GM19043 (cell line): ENCODE measurements at regions not wholly inside any gene's neighbourhood (a gene's known extent, or its start where the extent isn't known, plus 50 kb on each side); places are given as distances from the start of the nearest gene placed in this dataset.
A peak's percentile ranks its signal among the peaks of the same experiment; 100 is the strongest.

Experiments
- ATAC-seq: cut with Tn5 transposase; IDR thresholded peaks from one replicate; pipeline ENCODE4 v1.9.1; 2021; ENCODE audit warnings: low read depth; ENCODE audit not compliant: unreplicated experiment

DNA sequence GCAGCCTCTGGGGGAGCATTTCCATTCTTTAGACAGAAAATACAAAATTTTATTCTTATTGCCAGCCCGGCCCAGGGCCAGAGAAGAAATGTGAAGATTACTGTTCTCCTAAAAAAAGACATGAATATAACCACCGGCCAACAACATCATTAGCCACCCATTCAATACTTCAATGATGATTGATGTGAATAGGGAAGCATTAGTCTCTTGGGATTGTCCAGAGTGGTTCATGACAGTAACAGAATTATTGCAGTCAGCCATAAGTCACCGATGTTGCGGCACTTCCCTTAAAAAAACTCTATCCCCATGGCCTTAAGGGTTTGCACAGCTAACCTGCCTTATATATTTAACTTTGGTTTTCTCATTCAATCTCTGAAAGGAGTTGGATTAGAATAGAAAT lies 418.7 kb downstream of the CENPC start:
- ATAC-seq: no peak

DNA sequence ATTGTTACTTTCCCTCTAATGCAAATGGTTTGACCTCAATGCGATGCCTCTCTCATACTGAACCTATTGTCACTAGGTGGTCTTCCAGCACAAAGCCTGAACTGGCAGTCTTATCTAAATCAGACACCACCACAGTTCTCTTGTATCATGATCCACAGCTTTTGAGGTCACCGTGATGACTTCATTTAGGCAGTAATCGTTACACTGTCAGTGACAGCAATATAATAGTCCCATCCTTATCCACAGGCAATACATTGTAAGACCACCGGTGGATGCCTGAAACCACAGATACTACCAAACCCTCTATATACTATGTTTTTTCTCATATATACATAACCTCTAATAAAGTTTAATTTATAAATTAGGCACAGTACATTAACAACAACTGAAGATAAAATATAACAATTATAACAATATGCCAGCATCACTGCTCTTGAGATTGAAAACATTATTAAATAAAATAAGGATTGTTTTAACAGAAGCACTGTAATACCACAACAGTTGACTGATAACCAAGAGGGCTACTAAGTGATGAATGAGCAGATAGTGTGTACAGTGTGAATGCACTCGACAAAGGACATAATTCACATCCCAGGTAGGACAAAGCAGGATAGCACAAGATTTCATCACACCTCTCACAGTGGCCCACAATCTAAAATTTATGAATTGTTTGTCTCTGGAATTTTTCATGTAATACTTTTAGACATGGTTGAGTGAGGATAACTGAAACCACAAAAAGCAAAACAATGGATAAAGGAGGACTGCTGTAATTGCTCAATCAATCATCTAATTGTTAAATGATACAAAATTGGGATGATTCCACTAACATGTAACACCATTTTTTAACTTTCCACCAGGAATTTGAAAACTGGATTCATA lies 419.4 kb downstream of the CENPC start:
- no peak for ATAC-seq

DNA sequence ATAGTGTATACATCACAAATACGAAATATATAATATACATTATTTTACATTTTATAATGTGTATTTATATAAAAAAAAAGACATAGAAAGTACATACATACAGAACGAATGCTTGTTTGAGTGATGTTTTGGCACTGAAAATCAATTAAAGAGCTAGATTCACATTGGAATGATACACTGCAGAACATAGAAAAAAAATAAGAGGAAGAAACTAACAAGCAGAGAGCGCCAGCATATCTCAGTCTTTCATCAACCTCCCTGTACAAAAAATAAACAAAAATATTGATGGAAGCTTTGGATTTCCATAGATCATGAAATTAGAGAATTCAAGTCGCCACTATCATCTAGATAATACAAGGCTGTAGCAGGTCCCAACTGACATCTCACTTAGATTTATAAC lies 420.6 kb downstream of the CENPC start:
- ATAC-seq: no peak

DNA sequence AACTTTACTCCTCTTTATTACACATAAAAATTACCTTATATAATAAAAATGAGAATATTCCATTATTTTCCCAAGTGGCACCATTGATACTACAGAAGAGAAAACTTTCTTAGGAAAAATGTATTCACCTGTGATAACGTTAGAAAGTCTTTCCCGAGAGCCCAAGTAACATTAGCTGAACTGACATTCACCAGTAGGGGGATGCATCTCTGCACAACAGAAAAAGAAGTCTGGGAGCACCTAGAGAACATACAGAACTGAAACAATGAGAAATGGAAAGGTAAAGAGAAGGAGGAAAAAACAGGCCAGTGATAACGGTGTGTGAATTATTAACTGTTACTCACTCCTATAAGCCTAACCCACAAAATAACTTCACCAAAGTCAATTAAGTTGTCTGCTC lies 423.3 kb downstream of the CENPC start:
- ATAC-seq: no peak

DNA sequence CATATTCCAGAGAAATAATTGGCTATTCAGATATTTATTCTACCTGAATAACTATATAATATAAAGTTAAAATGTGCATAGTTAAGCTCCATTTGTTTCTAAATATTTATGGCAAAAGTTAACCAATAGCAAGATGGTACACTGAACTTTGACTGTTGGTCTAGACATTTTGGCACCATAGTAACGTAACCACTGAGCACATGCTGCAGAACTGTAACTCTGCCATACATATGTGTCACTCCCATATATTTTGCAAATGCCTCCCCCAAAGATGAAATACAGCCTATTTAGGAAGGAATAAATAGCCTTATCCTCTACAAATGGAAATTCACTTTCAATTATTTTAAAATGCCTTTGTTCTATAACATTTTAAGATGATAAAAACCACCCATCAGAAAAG lies 424.9 kb downstream of the CENPC start:
- no peak for ATAC-seq

DNA sequence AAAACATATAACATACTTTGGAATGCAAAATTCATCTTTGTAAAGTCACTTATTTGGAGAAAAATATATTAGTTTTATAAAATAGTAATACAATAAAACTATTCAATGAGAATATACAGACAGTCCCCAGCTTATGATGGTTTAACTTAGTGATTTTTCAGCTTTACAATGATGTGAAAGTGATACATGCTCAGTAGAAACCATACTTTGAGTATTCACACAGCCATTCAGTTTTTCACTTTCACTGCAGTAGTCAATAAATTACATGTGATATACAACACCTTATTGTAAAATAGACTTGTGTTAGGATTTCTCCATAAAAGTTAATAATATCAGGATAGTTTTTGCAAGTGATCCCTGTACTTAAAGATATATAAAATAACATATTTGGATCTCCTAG lies 436.0 kb downstream of the CENPC start:
- no peak for ATAC-seq

DNA sequence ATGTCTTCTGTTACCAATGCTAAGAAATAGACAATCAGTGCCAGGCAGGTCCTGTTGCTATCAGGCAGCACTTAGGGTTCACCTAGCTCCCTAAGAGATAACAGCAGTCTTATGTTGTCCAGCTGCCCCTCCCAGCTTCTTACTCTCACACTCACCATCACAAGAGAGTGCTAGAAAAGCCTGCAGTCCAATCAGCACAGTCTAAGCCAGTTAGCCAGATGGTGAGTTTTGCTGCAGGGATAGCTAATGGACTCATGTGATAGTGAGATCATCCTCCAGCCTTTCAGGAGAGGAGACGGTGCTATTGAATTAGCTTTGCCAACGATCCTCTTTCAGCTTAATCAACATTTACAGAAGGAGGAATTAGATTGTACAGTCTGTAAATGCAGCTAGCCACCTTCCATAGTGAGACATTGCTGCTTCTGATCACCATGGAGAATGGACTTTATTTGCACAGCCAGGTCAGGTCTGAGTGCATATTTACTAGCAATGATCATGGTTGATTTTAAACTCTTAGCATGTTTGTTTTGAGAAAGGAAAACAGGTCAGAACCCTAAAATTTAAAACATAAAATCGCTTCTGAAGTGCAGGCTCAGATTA lies 438.3 kb downstream of the CENPC start:
- no peak for ATAC-seq

DNA sequence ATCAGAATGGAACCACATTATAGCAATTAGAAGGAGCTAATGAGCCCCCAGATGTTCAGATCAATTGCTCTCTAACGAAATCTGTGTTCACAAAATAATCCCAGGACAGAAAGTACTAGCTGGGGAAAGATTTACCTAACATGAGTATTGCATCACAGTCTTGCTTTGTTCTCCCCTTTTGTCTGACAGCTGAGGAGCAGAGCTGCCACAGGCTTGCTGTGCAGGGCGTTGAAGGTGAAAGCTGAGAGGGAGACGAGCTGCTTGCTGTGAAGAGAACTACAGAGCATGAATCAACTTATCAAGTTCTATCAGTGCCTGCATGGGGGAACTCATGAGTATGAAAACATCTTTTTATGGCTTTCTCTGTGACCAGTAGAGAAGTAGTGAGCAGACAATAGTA lies 441.2 kb downstream of the CENPC start:
- no peak for ATAC-seq

DNA sequence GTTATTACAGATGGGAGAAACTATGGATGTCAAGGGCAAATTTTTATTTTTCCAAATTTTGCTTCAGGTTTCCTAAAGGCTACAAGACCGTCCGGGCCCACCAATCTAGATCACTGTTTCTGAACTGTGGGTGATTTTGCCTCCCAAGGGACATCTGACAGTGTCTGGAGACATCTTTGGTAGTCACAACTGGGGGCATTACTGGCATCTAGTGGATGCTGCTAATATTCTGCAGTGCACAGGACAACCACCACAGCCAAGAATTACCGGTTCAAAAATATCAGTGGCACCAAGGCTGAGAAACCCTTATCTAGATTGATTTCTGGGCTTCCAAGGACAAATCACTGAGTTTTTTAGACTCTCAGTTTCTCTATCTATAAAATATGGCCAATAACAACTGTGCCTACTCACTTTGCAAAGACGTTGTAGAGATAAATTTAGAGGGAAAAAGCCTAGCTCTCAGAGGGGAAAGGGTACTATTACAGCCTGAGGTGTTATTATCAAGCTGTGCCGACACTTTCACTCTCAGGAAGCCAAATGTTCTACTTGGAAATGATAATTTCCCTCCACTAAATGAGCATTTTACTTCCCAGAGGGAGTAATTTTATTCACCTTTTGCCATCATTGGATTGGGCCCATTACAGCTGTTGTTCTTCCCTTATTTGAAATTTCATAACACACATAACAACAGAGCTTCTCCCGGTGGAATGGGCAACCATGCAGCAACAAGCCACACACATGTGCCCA lies 442.1 kb downstream of the CENPC start:
- no peak for ATAC-seq

DNA sequence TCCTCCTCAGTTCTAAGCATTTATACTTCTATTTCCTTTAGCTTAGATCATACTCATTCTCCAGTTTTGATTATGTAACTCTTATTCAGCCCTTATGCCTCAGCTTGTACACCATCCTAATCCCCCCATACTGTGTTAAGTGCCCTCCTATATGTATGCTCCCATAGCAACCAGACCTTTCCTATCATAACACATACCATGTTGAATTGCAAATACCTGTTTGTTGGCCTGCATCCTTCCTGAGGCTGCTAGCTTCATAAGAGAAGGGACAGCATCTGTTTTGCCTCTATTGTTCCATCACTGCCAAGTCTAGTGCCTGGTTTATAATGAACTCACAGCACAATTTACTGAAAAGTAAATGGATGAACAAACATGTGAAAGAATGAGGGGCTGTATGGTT lies 443.7 kb downstream of the CENPC start:
- ATAC-seq: no peak

DNA sequence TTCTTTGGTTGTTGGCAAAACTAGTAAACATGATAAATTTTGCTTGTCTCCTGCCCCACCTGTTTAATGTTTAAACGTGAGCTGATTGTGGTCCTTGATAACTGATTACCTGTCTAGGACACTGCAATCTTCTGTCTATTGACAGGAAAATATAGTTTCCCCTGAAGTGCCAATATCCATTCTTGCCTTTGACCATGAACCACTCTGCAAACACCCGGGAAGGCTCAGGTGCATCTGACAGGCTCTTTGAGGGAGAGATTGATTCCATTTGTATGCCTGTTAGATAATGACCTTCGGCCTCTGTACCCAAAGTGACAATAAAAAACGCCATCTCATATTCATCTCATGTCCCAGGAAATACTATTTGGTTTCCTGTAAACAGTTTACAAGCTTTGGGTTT lies 453.0 kb downstream of the CENPC start:
- no peak for ATAC-seq

DNA sequence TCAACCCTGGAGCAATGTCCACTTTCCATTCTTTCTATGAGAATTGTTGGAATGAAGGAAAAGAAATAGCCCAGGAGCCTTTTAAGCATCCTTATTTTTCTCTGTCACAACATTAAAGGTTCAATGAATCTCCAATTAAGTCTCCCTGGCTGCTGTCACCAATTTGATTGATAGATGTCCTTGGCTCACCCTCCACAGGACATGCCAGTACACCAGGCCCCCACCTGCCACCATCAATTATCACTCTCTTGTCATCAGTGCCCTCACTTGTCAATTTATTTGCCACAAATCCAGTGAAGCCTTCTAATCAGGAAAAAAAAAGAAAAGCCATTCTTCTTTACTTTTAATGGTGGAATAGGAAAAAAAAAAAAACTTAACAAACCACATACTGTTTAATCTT lies 453.6 kb downstream of the CENPC start:
- no peak for ATAC-seq

DNA sequence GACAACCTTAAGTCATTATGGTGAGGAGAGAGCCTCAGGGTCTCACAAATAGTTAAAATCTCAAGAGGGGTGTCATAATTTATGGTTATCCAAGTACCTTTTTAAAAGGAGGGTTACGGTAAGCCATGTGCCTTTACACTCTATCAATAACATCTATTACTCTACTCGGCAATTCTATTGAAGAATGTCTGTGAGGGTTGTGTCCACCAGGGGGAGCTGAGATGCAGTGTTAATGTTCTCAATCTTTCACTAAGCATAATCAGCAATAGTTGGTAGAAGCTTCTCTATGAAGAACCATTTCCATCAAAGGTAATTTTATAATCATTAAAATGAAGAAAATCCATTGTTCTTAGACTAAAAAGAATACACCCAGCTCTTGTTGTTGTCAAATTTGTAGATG lies 457.4 kb downstream of the CENPC start:
- peak; percentile 75 for ATAC-seq

DNA sequence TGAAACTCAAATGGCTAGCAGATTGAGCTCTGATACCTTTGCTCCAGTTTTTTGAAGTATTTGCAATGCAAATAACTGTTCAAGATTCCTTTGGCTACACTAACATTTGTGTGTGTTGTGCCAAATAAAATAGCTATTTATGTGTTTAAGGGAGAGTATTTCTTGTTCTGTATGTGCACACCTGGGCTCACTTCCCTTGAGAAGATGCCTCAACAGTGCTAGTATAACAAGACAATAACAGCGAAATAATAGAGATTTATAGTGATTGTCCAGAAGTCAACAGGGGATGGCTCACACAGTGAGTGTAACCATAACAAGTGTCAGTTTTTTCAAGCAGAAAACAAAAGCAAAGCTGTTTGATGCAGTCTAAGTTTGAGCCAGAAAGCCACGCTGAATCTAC lies 460.5 kb downstream of the CENPC start:
- no peak for ATAC-seq

DNA sequence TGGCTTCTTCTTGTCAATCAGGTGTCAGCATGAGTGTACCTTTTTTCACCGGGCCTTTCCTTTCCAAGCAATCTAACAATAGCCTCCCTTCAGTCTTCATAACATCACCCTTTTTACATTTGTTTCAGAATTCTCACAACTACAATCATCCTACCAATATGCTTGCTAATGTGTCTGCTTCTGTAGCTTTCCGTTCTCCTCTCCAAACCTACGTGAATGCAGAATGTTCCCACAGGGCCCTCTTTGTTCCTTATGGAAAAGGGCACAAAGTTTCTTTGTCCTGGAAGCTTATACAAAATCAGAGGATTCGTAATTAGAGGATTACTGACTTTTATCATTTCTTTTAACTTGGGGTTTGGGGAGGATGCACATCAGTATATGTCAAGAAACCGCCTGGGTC lies 461.8 kb downstream of the CENPC start:
- no peak for ATAC-seq

DNA sequence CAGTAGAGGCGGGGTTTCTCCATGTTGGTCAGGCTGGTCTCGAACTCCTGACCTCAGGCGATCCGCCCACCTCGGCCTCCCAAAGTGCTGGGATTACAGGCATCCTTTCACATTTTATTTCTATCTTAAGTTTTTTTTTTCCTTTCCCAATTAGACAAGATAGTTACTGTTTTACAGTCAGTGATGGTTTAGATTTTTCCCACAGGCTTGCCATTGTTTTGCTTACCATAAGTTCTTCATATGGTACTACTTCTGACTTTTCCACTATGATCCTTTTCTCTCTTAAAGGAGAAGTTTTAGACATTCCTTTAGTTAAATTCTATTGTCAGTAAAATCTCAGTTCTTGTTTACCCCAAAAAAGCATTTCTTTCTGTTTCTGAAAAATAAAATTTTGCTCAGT lies 462.6 kb downstream of the CENPC start:
- no peak for ATAC-seq

DNA sequence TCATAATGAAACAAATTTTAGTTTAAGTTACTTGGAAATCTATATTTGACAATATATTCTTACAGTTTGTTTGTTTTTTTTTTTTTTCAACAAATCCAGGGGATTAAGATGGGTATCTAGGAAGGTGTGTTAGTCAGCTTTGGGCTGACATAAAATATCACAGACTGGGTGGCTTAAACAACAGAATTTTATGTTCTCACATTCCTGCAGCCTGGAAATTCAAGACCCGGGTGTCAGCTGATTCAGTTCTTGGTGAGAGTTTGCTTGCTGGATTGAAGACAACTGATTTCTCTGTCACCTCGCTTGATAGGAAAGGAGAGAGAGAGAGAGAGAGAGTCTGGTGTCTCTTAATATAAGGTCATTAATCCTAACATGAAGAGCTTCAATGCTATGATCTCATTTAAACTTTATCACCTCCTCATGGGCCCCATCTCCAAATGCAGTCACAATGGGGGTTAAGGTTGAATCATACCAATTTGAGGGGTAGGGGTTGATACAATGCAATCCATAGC lies 465.2 kb downstream of the CENPC start:
- ATAC-seq: no peak

DNA sequence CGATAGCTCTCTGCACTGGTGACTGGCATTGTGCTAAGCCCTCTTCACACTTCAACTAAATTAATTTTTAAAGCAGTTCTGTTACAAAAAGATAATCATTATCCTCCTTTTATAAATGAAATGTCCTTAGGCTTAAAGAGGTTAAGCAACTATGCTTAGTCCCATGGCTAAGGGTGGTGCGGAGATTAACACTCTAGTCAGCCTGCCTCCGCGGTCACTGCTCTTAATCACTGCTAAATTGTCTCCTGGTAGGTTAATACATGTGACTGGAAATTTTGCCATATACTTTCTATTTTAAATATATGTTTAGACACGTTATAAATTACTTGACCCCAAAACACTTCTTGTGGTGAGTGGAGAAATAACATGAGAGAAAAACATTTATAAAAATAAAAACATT lies 473.7 kb downstream of the CENPC start:
- no peak for ATAC-seq

DNA sequence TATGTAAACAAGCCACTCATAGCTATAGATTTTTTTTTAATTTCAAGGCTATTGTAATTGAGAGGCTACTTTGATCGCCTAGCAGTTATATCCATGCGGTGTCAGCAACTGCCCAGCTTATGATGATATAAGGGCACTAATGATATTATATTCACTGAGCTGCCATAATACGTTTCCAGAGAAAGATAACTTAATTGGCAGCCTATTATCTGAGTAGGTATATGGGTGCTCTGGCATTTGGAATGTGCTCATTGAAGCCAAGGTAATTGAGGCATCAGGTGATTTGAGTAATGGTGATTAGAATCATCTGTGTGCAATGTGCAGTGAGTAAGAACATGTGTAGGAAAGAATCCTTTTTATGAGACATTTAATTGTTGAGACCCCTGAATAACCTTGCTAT lies 490.0 kb downstream of the CENPC start:
- ATAC-seq: no peak

DNA sequence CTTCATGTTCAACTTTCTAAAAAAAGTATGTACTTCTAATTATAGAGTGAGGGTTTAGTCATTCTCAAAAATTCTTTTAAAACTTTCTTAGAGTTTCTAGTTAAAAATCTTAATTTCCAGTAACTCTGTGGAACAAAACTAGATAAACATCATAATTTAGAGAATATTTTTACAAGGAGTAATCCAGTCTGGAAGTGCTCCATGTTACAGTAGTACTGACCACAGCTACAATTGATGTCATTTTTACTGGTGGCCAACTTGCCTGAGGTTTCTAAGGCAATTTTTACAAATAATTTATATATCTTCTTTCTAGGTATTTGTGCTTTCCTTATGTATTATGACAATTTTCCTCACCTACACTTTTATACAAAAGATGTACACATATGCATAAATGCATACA lies 490.4 kb downstream of the CENPC start:
- ATAC-seq: no peak
